ENCODE measurements at regions not wholly inside any gene's neighbourhood (a gene's known extent, or its start where the extent isn't known, plus 50 kb on each side); places are given as distances from the start of the nearest gene placed in this dataset.
"Not testable (repeated sequence)": the region's sequence is repeated elsewhere in the genome, so short reads cannot be mapped to it uniquely, and the experiment has no call there.

- no peak for DNase-seq (ENCODE audit: low spot score)
- no peak for TF ChIP-seq CTCF (IDR thresholded peaks at IDR 0.05; ENCODE audit: borderline replicate concordance, control extremely low read depth, extremely low read depth, insufficient read depth, missing control alignments)
- in situ Hi-C loops (cut with MboI; ENCODE audit: low sequenced_read_pairs, unreplicated experiment), result no loop called here
Measured at GRCh38 chrX:125577479-125577878, 257.8 kb downstream of the TEX13C start.

- DNase-seq (ENCODE audit: low spot score), result no peak
- no peak for TF ChIP-seq CTCF (IDR thresholded peaks at IDR 0.05; ENCODE audit: borderline replicate concordance, control extremely low read depth, extremely low read depth, insufficient read depth, missing control alignments)
- in situ Hi-C loops (cut with MboI; ENCODE audit: low sequenced_read_pairs, unreplicated experiment), result no loop called here
Measured at GRCh38 chrX:125604448-125604847, 284.8 kb downstream of the TEX13C start.

GRCh38 chrX:125605145-125605544, 285.5 kb downstream of the TEX13C start:
- TF ChIP-seq CTCF (IDR thresholded peaks at IDR 0.05; ENCODE audit: borderline replicate concordance, control extremely low read depth, extremely low read depth, insufficient read depth, missing control alignments), result no peak

GRCh38 chrX:125614591-125615343, 295.1 kb downstream of the TEX13C start:
- DNase-seq (ENCODE audit: low spot score); in situ Hi-C loops (cut with MboI; ENCODE audit: low sequenced_read_pairs, unreplicated experiment): not testable (repeated sequence)

More at GRCh38 chrX:125605145-125605544, 285.5 kb downstream of the TEX13C start:
- DNase-seq (ENCODE audit: low spot score), result no peak
- in situ Hi-C loops (cut with MboI; ENCODE audit: low sequenced_read_pairs, unreplicated experiment), result no loop called here

- no peak for TF ChIP-seq CTCF (IDR thresholded peaks at IDR 0.05; ENCODE audit: borderline replicate concordance, control extremely low read depth, extremely low read depth, insufficient read depth, missing control alignments)
- no peak for DNase-seq (ENCODE audit: low spot score)
- in situ Hi-C loops (cut with MboI; ENCODE audit: low sequenced_read_pairs, unreplicated experiment), result no loop called here
Measured at GRCh38 chrX:125620715-125621587, 301.3 kb downstream of the TEX13C start.

- DNase-seq (ENCODE audit: low spot score), result no peak
- TF ChIP-seq CTCF (IDR thresholded peaks at IDR 0.05; ENCODE audit: borderline replicate concordance, control extremely low read depth, extremely low read depth, insufficient read depth, missing control alignments), result no peak
- in situ Hi-C loops (cut with MboI; ENCODE audit: low sequenced_read_pairs, unreplicated experiment), result no loop called here
Measured at GRCh38 chrX:125621588-125621927, 301.9 kb downstream of the TEX13C start.

GRCh38 chrX:125622899-125623298, 303.2 kb downstream of the TEX13C start:
- in situ Hi-C loops (cut with MboI; ENCODE audit: low sequenced_read_pairs, unreplicated experiment), result no loop called here
- DNase-seq (ENCODE audit: low spot score), result no peak
- TF ChIP-seq CTCF (IDR thresholded peaks at IDR 0.05; ENCODE audit: borderline replicate concordance, control extremely low read depth, extremely low read depth, insufficient read depth, missing control alignments), result no peak
